ENCODE measurements at regions not wholly inside any gene's neighbourhood (a gene's known extent, or its start where the extent isn't known, plus 50 kb on each side); places are given as distances from the start of the nearest gene placed in this dataset.

DNA sequence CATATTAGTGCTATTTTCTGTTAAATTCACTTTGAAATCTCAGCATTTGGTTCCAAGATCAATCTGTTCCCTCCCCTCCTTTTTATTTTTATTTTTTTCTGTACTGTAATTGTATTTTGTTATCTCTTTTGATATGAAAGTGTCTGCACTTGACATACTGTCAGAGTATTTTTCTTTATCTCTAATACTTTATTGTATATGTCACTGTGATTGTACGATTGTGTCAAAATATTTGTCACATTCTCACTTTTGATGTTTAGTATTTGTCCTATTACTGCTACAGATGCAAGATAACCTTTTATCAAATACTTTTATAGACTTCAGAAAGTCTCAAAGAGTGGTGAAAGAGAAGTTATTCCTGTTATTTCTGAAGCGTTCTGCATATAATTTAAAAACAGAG lies 323.5 kb downstream of the JRKL start:
- Histone ChIP-seq H4K91ac (ENCODE audit: insufficient read depth, low read depth, low read length) (no peak overlapping the region), H3K18ac (ENCODE audit: low read depth, low read length) (no peak overlapping the region), H3K79me1 (ENCODE audit: low read depth in 1 of 2, low read length in 2 of 2) (no peaks in the 10 kb centered on the region), H3K4me2 (ENCODE audit: low read depth, low read length) (no peak overlapping the region), H3K23ac (ENCODE audit: low read depth, low read length) (no peak overlapping the region), H3K27ac (ENCODE audit: insufficient read depth, low read length) (no peak overlapping the region), H3K4me1 (ENCODE audit: control insufficient read depth, insufficient read depth, low read length) (no peaks in the 10 kb centered on the region), H3K9ac (ENCODE audit: low read depth, low read length) (no peak overlapping the region), H3K9me1 (ENCODE audit: insufficient read depth, low read length) (no peaks in the 10 kb centered on the region), H3K56ac (ENCODE audit: extremely low read depth, insufficient read depth, low read length) (no peak overlapping the region), H3K36me3 (ENCODE audit: control insufficient read depth, insufficient read depth, low read length) (no peaks in the 10 kb centered on the region), H4K5ac (ENCODE audit: low read depth, low read length) (no peak overlapping the region), H4K20me1 (ENCODE audit: insufficient read depth, low read length) (no peaks in the 10 kb centered on the region), H2AK9ac (replicated peaks; ENCODE audit: low read depth, low read length, poor library complexity) (no peak overlapping the region), H3K27me3 (ENCODE audit: control insufficient read depth, insufficient read depth, low read length) (no peaks in the 10 kb centered on the region), H4K8ac (ENCODE audit: low read depth in 2 of 2, low read length in 2 of 2) (no peak overlapping the region), H2BK120ac (ENCODE audit: low read depth, low read length) (no peak overlapping the region), H3K9me3 (ENCODE audit: control insufficient read depth, insufficient read depth, low read length) (no peaks in the 10 kb centered on the region), H2BK15ac (ENCODE audit: low read depth, low read length) (no peak overlapping the region), H2AK5ac (ENCODE audit: low read depth, low read length) (no peak overlapping the region), H3K14ac (replicated peaks; ENCODE audit: low read depth, low read length) (no peak overlapping the region), H2AFZ (replicated peaks; ENCODE audit: low read length, poor library complexity) (no peak overlapping the region), H2BK20ac (ENCODE audit: low read depth, low read length) (no peak overlapping the region), H3K4ac (ENCODE audit: low read depth, low read length) (no peak overlapping the region), H2BK5ac (ENCODE audit: low read depth, low read length, poor library complexity, severe bottlenecking) (no peak overlapping the region), H3K4me3 (ENCODE audit: insufficient read depth, low read depth, low read length) (no peak overlapping the region)
- in situ Hi-C loops (cut with MboI; ENCODE audit: low sequenced_read_pairs) = no loop called here
- ATAC-seq (ENCODE audit: low read depth) = no peak
- no CpG with 5 or more reads among the region's 2 CpGs for WGBS, 2 experiments (ENCODE audit: extremely low coverage in 2 of 2, insufficient read length in 1 of 2)
- dilution Hi-C loops (cut with HindIII; ENCODE audit: low sequenced_read_pairs, unreplicated experiment) = no loop called here
- DNase-seq = no peak
- POLR2A ChIA-PET (ENCODE audit: unreplicated experiment) = no interaction called here
- no TSS peak for BruUV-seq (replicated peaks)
- TF ChIP-seq RAD21 (IDR thresholded peaks at IDR 0.05; ENCODE audit: low read length) (no peak), BHLHE40 (IDR thresholded peaks at IDR 0.05; ENCODE audit: low read depth, low read length) (no peak), FOS (IDR thresholded peaks at IDR 0.05; ENCODE audit: low read depth, low read length) (no peak), SMC3 (IDR thresholded peaks at IDR 0.05; ENCODE audit: low read depth, low read length) (no peak), POLR2A (IDR thresholded peaks at IDR 0.05; ENCODE audit: low read depth, low read length) (no peak), CHD1 (IDR thresholded peaks at IDR 0.05; ENCODE audit: low read depth, low read length) (no peak), CEBPB (IDR thresholded peaks at IDR 0.05; ENCODE audit: low read depth, low read length) (no peak), RFX5 (IDR thresholded peaks at IDR 0.05; ENCODE audit: low read depth, low read length) (no peak), NFE2L2 (IDR thresholded peaks at IDR 0.05; ENCODE audit: low read depth, low read length) (no peak), MAZ (IDR thresholded peaks at IDR 0.05; ENCODE audit: borderline replicate concordance, low read depth, low read length) (no peak), MAFK (IDR thresholded peaks at IDR 0.05; ENCODE audit: low read depth, low read length) (no peak), RCOR1 (IDR thresholded peaks at IDR 0.05; ENCODE audit: insufficient replicate concordance, low read length) (no peak), MXI1 (IDR thresholded peaks at IDR 0.05; ENCODE audit: borderline replicate concordance, low read depth, low read length) (no peak)
- TF ChIP-seq, protein P1, sequence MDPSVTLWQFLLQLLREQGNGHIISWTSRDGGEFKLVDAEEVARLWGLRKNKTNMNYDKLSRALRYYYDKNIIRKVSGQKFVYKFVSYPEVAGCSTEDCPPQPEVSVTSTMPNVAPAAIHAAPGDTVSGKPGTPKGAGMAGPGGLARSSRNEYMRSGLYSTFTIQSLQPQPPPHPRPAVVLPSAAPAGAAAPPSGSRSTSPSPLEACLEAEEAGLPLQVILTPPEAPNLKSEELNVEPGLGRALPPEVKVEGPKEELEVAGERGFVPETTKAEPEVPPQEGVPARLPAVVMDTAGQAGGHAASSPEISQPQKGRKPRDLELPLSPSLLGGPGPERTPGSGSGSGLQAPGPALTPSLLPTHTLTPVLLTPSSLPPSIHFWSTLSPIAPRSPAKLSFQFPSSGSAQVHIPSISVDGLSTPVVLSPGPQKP (IDR thresholded peaks at IDR 0.05; ENCODE audit: borderline replicate concordance, low read depth, low read length) = no peak
- TF ChIP-seq, protein P2, sequence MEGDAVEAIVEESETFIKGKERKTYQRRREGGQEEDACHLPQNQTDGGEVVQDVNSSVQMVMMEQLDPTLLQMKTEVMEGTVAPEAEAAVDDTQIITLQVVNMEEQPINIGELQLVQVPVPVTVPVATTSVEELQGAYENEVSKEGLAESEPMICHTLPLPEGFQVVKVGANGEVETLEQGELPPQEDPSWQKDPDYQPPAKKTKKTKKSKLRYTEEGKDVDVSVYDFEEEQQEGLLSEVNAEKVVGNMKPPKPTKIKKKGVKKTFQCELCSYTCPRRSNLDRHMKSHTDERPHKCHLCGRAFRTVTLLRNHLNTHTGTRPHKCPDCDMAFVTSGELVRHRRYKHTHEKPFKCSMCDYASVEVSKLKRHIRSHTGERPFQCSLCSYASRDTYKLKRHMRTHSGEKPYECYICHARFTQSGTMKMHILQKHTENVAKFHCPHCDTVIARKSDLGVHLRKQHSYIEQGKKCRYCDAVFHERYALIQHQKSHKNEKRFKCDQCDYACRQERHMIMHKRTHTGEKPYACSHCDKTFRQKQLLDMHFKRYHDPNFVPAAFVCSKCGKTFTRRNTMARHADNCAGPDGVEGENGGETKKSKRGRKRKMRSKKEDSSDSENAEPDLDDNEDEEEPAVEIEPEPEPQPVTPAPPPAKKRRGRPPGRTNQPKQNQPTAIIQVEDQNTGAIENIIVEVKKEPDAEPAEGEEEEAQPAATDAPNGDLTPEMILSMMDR (conservative IDR thresholded peaks at IDR 0.05; ENCODE audit: low read depth, low read length) = no peak
- TF ChIP-seq, protein P3, sequence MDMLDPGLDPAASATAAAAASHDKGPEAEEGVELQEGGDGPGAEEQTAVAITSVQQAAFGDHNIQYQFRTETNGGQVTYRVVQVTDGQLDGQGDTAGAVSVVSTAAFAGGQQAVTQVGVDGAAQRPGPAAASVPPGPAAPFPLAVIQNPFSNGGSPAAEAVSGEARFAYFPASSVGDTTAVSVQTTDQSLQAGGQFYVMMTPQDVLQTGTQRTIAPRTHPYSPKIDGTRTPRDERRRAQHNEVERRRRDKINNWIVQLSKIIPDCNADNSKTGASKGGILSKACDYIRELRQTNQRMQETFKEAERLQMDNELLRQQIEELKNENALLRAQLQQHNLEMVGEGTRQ (IDR thresholded peaks at IDR 0.05; ENCODE audit: low read depth, low read length) = no peak
- CTCF ChIA-PET = no interaction called here
- intact Hi-C loops (cut with micrococcal nuclease) = no loop called here

Measured in IMR-90 (cell line).